ENCODE measurements at regions not wholly inside any gene's neighbourhood (a gene's known extent, or its start where the extent isn't known, plus 50 kb on each side); places are given as distances from the start of the nearest gene placed in this dataset.

- no peak for DNase-seq
These were observed 252.4 kb downstream of the HDGFL1 start for GRCh38 chr6:22821664-22822320.

DNA sequence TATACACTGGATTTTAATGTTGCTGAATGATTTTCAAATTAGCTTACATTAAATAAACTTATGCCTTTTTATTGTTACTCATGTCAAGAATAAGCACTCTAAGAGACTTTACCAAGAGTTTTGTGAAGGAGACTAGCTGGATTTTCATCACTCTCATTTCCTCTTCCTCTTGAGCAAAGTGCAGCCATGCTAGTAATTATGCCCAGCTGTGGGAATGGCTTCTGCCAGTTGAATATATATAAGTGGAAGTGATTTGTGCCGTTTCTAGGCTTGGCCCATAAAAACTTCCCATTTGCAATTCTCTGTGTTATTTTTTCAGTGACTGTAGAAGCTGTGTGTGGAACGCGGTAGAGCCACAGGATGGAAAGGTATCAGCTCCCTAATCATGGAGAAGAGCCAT lies 255.8 kb downstream of the HDGFL1 start:
- DNase-seq: peak; percentile 14

DNA sequence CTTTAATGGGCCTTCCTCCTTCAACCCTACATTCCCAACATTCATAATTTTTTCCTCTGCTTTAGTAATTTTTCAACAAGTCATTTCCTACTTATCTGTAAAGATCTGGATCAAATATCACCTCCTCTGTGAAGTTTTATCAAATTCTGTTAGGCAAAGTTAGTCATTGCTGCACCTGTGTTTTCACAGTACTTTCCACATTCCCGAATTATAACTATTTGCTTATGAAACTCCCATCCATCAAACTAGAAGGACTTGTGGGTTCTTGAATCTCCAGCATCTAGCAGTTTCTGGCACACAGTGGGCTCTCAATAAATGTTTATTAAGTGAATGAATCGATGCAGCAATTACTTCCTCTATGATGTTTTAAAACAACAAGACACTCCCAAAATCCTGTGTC lies 257.6 kb downstream of the HDGFL1 start:
- DNase-seq: no peak

- DNase-seq: no peak
These were observed 258.4 kb downstream of the HDGFL1 start for GRCh38 chr6:22827760-22828159.

GRCh38 chr6:22828179-22829062 lies 259.1 kb downstream of the HDGFL1 start:
- peak; percentile 56 for DNase-seq

- no peak for DNase-seq
These were observed 259.7 kb downstream of the HDGFL1 start for GRCh38 chr6:22829070-22829469.

GRCh38 chr6:22830463-22830862 lies 261.1 kb downstream of the HDGFL1 start:
- DNase-seq: no peak

GRCh38 chr6:22833191-22833590 lies 263.8 kb downstream of the HDGFL1 start:
- no peak for DNase-seq

DNA sequence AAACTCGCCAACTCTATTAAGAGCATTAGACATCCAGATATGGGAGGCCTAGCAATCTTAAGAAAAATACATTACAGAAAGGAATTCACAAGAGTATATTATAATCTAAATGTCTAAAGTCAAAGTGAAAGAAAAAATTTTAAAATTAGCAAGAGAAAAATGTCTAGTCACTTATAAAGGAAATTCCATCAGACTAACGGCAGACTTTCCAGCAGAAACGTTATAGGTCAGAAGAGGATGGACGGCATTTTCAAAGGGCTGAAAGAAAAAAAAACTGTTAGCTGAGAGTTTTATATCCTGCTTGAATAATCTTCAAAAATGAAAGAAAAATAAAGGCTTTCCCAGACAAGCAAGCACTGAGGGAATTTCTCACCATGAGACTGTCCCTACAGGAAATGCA lies 269.0 kb downstream of the HDGFL1 start:
- DNase-seq: no peak

GRCh38 chr6:22845467-22845866 lies 276.1 kb downstream of the HDGFL1 start:
- DNase-seq: no peak

DNA sequence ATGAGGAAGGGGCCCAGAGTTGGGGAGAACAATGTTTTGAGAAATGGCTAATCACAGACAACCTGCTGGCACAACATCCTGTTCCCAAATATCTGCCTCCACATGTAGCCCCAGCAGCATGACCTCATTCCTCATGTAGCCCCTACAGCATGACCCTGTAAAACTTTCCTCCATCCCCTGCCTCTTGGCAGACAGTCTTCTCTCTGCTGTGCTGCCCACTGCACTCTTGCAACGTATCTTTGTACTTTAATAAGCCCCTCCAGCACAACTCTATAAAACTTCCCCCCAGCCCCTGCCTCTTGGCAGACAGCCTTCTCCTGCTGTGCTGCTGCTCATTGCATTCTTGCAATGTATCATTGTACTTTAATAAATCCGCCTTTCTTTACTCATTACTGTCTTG lies 278.8 kb downstream of the HDGFL1 start:
- no peak for DNase-seq

DNA sequence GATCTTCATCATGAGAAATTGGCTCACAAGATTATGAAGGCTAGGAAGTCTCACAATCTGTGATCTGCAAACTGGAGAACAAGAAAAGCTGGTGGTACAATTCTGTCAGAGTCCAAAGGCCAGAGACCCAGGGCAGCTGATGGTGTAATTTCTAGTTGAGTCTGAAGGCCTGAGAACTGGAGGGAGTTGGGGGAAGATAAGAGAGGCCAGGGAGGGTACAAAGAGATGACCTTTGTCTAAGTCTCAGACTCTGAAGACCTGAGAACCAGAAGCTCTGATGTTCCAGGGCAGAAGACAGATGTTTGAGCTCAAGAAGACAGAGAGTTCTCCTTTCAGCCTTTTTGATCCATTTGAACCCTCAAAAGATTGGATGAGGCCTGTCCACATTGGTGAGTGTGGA lies 280.6 kb downstream of the HDGFL1 start:
- no peak for DNase-seq

DNA sequence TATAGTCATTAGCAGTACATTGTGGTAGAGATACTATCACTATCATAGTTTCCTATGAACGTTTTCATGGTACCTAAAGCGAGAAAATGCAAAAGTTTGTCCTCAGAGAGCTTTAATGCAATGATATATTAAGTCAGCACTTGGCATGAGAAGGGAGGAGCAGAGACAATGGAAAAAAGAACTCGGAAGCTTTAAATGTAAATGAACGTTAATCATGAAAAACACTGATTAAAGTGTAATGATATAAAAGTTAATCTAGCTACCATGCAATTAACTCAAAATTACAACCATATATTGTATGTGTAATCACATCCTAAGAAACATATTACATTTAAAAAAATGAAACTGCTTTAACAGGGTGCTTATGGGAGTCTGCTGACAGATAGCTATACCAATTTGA lies 282.7 kb downstream of the HDGFL1 start:
- DNase-seq: no peak

GRCh38 chr6:22873513-22874136 lies 304.3 kb downstream of the HDGFL1 start:
- DNase-seq: no peak

DNA sequence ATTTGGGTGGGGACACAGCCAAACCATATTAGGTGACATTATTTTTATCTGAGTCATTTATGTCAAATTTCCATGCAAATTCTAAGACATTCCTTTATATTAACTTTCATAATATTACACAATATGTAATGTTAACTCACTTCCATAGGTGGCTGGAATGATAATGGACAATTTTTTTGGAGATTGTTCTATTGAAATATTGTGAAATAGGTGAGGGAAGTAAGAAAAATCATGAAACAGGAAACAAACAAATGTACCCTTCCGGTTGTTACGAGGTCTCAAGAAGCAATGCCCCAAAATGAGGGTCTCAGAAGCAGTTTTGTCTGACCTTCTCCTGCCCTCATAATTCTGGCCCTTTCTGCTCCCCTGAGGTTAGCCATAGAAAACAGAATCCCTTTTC lies 306.5 kb downstream of the HDGFL1 start:
- no peak for DNase-seq

DNA sequence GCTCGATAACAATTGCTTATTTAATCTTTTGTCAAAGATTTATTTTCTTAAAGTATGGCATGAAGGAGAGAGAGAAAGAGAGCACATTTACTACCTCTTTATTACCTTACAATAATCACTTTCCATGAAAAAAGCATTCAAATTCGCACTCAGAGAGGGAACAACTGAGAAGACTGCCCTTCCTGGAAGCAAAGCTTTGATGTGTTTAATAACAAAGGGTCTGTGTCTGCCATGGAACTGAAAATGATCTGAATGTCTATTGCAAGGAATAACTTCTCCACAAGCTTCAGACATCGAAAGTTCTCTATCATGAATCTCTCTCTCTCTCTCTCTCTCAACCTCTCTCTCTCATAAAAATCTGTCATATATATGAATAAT lies 308.9 kb downstream of the HDGFL1 start:
- no peak for DNase-seq

GRCh38 chr6:22878706-22879105 lies 309.3 kb downstream of the HDGFL1 start:
- no peak for DNase-seq

- no peak for DNase-seq
These were observed 311.5 kb downstream of the HDGFL1 start for GRCh38 chr6:22880686-22881433.

- no peak for DNase-seq
These were observed 313.2 kb downstream of the HDGFL1 start for GRCh38 chr6:22882581-22882980.

DNA sequence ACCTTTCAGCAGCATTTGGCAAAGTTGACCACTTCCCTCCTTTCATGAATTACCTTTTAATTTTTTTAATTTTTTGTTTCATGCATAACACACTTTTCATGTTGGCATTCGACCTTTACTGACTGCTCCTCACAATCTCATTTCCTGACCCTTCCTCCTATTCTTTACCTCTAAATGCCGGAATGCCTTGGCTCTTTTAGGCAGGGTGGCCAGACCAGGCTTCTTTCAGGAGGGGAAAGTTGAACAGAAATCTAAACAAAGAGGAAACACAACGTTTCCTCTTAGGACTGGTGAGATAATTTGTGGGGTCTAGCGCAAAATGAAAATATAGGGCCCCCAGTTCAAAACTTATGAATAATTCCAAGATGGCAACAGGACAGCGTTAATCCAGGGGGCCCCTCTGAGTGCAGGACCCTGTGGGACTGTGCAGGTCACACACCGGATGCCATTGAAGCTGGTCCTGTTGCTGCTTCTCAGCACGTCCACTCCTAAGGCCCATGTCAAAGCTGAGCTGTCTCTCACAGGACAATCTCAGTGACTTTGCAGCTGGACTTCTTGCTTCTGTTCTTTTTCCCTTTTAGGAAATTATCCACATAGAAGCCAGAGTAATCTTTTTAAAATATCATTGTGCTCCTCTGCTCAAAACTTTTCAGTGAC lies 313.8 kb downstream of the HDGFL1 start:
- no peak for DNase-seq

DNA sequence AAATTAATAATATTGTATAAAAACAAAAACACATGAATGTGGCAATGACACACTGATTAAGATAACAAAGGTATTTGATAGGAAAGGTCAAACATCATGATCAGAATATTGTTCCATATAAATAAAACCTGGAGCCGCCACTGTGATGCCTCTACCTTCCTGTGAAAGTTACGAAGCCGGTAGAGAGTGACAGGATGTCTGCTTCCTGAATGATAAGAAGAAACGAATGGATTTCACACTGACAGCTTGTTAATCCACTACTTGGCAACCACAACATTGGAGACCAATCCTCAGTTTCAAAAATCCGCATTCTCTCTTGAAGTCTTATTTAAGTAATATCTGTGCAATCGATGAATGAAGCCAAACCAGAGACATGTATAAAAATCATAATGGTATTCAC lies 315.1 kb downstream of the HDGFL1 start:
- DNase-seq: no peak

DNA sequence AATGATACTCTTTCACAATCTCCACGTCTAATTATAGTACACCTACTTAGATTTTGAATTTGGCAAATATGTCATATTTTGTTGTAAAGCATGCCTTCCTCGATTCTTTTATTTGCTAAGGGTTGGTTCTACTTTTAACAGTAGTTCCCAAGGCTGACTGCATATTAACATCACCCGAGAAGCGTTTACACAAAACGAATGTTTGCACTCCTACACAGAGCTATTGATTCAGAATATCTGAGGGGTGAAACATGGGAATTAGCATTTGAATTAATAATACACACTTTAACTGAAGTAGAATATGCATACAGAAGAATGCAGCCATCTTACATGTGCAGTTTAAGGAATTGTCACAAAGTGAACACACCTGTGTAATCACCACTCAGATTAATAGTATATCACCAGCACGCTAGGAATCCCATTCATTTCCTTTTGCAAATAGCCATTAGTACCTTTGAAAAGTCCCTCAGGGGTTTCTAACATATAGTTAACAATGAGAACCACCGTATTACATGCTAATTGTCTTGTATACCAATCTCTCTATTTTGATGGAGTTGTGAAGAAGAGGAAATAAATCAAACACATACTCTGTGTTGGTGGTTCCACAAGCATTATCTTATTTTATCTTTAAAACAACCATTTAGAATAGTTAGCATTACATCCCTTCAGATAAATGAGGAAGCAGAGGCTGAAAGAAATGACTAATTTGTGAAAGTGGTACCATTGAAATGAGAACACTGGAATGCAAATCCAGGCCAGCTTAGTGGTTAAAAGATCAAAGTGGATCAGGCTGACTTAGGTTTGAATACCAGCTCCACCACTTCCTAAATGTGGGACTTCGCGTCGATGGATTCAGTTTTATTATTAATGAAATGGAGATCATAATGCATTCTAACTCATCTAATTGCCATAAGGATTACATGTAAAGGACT lies 317.6 kb downstream of the HDGFL1 start:
- DNase-seq: peak; percentile 88

All from DMS153 (cell line).